KMS-11 (cell line): ENCODE measurements at regions not wholly inside any gene's neighbourhood (a gene's known extent, or its start where the extent isn't known, plus 50 kb on each side); places are given as distances from the start of the nearest gene placed in this dataset.
A peak's percentile ranks its signal among the peaks of the same experiment; 100 is the strongest.

ENCODE experiments used
- H2AFZ ChIP-seq: fragments of 200-600 bp; sonication (generic); 2 replicates; pipeline ENCODE4 v1.6.1; 2016; ENCODE audit warnings: antibody characterized with exemption, mixed run types, low read depth
- H3K27ac ChIP-seq: fragments of 200-600 bp; sonication (generic); 2 replicates; pipeline ENCODE4 v1.6.1; 2016; ENCODE audit warnings: mild to moderate bottlenecking, mixed run types
- H3K27me3 ChIP-seq: fragments of 200-600 bp; sonication (generic); 2 replicates; pipeline ENCODE4 v1.6.1; 2017; ENCODE audit warnings: mild to moderate bottlenecking, low read depth, mixed run types, moderate library complexity; ENCODE audit not compliant: insufficient read depth
- H3K36me3 ChIP-seq: fragments of 200-600 bp; sonication (generic); 2 replicates; pipeline ENCODE4 v1.6.1; 2017; ENCODE audit warnings: mild to moderate bottlenecking, mixed run types; ENCODE audit not compliant: insufficient read depth
- H3K4me1 ChIP-seq: fragments of 200-600 bp; sonication (generic); 2 replicates; pipeline ENCODE4 v1.6.1; 2016; ENCODE audit warnings: mild to moderate bottlenecking, low read depth, mixed run types; ENCODE audit not compliant: poor library complexity, severe bottlenecking
- H3K4me2 ChIP-seq: fragments of 200-600 bp; sonication (generic); 2 replicates; pipeline ENCODE4 v1.7.0; 2016; ENCODE audit warnings: mild to moderate bottlenecking, mixed run types
- H3K4me3 ChIP-seq: fragments of 200-600 bp; sonication (generic); IDR thresholded peaks from 2 replicates; pipeline ENCODE4 v1.6.1; 2017; ENCODE audit warnings: low read depth, low read length, mixed read lengths; ENCODE audit not compliant: insufficient read depth
- H3K79me2 ChIP-seq: fragments of 200-600 bp; sonication (generic); 2 replicates; pipeline ENCODE4 v1.6.1; 2016; ENCODE audit warnings: low read depth, mixed run types; ENCODE audit not compliant: insufficient read depth
- H3K9ac ChIP-seq: fragments of 200-600 bp; sonication (generic); 2 replicates; pipeline ENCODE4 v1.6.1; 2016; ENCODE audit warnings: mild to moderate bottlenecking, mixed run types
- H4K20me1 ChIP-seq: fragments of 200-600 bp; sonication (generic); 2 replicates; pipeline ENCODE4 v1.6.1; 2016; ENCODE audit warnings: mild to moderate bottlenecking, mixed run types; ENCODE audit not compliant: insufficient read depth
- TF ChIP-seq, protein P1 (sequence below): fragments of 200-600 bp; sonication (generic); conservative IDR thresholded peaks from 2 replicates; pipeline ENCODE4 v1.6.1; 2017; ENCODE audit warnings: low read depth, mild to moderate bottlenecking, antibody characterized with exemption, low read length, moderate library complexity, mixed read lengths

DNA sequence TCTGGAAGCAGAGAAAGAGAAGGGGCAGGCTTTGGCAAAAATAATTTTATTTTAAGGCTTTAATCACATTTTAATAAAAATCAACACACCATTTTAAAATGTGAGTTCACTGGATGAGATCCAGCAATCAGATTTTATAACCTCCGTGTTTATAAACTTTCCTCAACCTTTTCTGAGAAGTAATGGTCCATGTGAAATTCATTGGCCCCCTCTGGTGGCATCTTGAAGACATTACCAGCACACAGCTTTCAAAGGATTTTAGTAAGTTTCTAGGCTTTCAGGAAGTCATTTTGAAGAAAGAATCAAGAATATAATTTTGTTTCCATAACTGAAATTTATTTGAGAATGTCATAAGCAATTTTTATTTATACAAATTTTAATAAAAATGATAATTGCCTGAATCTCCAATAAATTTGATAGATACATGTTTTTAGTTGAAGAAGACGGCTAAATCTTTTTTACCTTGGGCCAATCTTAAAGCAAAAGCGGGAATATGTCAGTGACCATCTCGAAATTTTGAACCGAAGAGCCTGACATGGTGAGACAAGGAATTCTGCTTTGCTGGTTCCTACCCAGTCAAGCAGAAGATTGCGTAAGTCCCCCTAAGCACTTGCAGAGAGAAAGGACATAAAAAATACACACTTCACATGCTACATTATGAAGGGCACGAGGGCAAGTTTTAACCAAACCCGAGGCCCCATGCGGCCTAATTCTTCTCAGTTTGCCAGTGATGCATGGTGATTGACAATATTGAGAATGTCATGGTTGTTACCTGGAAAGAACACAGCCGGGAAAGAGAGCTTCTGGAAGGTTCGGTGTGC lies 128.4 kb upstream of the CBLN2 start:
- Histone ChIP-seq H3K27ac (no peak overlapping the region), H4K20me1 (no peaks in the 10 kb centered on the region), H3K79me2 (no peaks in the 10 kb centered on the region), H3K4me2 (no peak overlapping the region; the same call in 1 of the 2 replicates), H3K36me3 (no peaks in the 10 kb centered on the region), H3K4me3 (no peak overlapping the region), H3K4me1 (peaks cover 7% of the 10 kb centered on the region), H3K27me3 (no peaks in the 10 kb centered on the region), H2AFZ (peak overlapping the region; percentile 24; the same call in 1 of the 2 replicates), H3K9ac (no peak overlapping the region)
- TF ChIP-seq, protein P1, sequence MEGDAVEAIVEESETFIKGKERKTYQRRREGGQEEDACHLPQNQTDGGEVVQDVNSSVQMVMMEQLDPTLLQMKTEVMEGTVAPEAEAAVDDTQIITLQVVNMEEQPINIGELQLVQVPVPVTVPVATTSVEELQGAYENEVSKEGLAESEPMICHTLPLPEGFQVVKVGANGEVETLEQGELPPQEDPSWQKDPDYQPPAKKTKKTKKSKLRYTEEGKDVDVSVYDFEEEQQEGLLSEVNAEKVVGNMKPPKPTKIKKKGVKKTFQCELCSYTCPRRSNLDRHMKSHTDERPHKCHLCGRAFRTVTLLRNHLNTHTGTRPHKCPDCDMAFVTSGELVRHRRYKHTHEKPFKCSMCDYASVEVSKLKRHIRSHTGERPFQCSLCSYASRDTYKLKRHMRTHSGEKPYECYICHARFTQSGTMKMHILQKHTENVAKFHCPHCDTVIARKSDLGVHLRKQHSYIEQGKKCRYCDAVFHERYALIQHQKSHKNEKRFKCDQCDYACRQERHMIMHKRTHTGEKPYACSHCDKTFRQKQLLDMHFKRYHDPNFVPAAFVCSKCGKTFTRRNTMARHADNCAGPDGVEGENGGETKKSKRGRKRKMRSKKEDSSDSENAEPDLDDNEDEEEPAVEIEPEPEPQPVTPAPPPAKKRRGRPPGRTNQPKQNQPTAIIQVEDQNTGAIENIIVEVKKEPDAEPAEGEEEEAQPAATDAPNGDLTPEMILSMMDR, result peak; percentile 92

DNA sequence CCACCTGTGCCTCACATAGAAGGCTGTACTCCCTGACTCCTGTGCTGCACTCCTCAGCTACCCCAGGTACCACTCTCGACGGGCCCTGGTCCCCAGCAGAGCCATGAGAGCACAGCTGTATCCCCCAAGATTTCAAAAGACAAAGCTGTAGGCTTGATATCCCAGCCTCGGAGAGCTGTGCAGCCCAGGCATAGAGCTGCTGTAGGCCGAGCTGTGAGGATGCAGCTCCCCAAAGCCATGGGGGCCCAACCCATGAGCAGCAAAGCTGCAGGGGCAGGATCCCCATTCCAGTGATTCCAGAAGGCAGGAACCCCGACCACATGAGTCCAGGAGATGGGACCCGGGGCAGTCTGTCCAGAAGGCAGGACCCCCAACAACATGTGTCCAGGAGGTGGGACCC lies 123.8 kb upstream of the CBLN2 start:
- Histone ChIP-seq H3K4me3 (no peak overlapping the region), H3K27ac (no peak overlapping the region), H3K4me1 (peaks cover 7% of the 10 kb centered on the region), H3K79me2 (no peaks in the 10 kb centered on the region), H3K36me3 (no peaks in the 10 kb centered on the region), H4K20me1 (no peaks in the 10 kb centered on the region), H3K27me3 (no peaks in the 10 kb centered on the region), H2AFZ (no peak overlapping the region), H3K9ac (no peak overlapping the region), H3K4me2 (no peak overlapping the region)
- TF ChIP-seq, protein P1, result no peak

DNA sequence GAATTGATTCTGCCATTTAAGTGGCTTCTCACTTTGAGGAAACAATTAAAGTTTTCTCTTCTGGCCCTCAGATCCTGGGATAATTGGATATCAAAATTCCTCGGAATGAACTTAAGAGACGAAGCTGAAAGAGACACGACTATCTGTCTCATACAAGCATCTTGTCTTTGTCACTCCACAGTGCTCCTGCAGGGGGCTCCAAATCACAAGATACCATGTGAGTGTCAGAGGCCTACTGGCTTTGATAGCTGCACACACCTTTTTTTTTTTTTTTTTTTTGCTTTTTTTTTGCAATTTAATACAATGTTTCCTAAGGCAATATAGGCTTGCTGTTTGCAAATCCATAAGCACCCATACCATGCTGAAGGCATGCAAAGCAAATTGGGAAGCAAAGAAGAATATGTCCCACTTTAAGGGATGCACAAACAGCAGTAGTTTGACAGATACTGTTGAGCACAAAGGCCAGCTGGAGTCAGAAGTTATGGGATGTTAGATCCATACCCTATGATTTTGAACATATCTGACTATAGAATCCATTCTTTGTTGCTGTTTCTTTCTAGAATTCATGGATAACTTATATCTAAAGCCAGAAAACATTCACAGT lies 109.0 kb upstream of the CBLN2 start:
- Histone ChIP-seq H3K4me2 (no peak overlapping the region), H3K36me3 (no peaks in the 10 kb centered on the region), H3K4me1 (no peaks in the 10 kb centered on the region), H3K4me3 (no peak overlapping the region), H3K79me2 (no peaks in the 10 kb centered on the region), H3K27me3 (no peaks in the 10 kb centered on the region), H3K9ac (no peak overlapping the region), H3K27ac (no peak overlapping the region), H2AFZ (no peak overlapping the region), H4K20me1 (no peaks in the 10 kb centered on the region)
- TF ChIP-seq, protein P1, result peak; percentile 81

DNA sequence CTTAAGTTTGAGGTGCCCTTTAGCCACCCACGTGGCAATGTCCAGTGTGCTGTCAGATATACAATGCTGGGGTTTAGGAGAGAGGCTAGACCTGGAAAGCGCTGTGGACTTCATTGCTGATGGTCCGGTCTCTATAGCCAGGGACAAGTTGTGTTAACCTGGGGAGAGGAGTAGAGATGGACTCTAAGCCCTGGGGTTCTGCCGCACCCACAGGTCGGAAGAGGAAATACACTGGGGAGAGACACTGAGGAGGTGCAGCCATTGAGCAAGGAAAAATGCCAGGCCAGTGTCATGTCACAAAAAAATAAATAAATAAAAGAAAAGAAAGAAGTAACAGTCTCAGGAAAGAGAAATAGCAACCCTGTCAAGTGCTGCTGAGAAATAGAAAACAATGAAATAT lies 106.9 kb upstream of the CBLN2 start:
- H3K4me2 ChIP-seq, result no peak overlapping the region
- no peaks in the 10 kb centered on the region for H3K36me3 ChIP-seq
- no peaks in the 10 kb centered on the region for H4K20me1 ChIP-seq
- TF ChIP-seq, protein P1, result no peak
- no peak overlapping the region for H3K27ac ChIP-seq
- H2AFZ ChIP-seq, result no peak overlapping the region
- peaks cover 3% of the 10 kb centered on the region for H3K4me1 ChIP-seq
- H3K4me3 ChIP-seq, result no peak overlapping the region
- H3K27me3 ChIP-seq, result no peaks in the 10 kb centered on the region
- H3K9ac ChIP-seq, result no peak overlapping the region
- no peaks in the 10 kb centered on the region for H3K79me2 ChIP-seq
